T-helper 2 cell (primary cell): ENCODE measurements at regions not wholly inside any gene's neighbourhood (a gene's known extent, or its start where the extent isn't known, plus 50 kb on each side); places are given as distances from the start of the nearest gene placed in this dataset.

Experiments used
- DNase-seq, 5 experiments: peaks; one replicate each; pipeline versions ENCODE4 v3.0.0 to v3.0.0-alpha.2; 2012 to 2022

DNA sequence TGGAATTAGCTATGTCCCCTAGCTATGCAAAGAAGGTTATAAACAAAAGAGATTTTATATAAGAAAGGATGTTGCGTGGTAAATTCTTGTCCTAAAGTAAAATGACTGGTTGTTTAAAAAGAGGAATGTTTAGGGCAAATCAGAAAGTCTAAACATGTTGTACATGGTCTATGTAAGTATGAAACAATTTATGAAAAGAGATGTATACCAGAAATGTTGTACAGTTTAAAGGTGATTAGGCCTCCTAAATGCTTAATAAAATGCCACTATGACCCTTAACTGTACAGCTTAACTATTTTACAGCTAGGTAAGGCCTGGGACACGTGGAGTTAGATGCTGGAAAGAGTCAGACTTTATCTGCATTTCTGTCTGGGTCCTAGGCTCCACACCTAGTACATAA is 775.9 kb upstream of the KLHL1 start:
- no peak for DNase-seq

DNA sequence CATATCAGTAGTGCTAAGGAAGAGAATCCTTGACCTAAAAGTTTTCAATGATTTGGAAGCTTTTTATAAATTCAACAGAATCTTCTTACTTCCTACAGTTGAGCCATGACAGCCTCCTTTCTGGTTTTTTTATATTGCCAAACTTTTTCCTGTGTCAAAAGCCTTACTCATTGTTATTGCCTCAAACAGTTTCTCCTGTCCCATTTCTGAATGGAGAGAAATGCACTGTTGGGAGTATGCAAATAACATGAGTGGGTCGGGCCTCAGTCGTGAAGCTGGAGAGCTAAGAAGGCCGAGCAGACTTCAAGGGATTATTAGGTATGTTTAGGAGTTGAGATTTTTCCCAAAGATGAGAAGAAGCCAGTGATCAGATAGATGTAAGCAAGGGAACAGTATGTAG is 766.4 kb upstream of the KLHL1 start:
- DNase-seq = no peak

DNA sequence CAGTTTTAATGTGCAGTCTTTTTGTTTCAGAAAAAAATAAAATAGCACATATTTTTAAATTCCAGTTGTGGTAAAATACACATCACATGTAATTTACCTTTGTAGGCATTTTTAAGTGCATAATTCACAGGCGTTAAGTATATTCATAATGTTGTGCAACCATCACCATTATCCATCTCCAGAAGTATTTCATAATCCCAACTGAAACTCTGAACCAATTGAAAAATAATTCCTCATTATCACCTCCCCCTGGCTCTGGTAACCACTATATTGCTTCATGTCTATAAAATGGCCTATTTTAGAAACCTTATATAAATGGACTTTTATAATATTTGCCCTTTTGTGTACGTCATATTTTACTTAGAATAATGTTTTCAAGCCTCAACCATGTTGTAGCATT is 756.5 kb upstream of the KLHL1 start:
- no peak for DNase-seq

DNA sequence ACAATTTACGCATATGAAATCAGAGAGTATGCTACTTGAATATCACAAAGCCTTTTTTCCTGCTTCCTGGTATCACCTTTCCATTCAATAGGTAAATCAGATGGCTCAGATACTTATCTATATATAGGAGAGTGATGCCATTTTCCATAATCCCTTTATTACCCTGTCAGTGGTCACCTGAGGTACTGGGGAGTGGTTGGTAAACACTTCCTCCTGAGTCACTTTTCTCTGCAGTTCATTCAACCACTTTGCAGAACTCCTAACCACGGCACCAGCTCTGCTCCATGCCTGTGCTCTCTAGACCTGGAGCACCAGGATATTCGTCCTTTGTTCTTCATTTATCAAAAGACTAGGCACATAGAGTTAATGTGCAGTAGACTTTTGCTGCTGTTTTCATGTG is 748.5 kb upstream of the KLHL1 start:
- DNase-seq = no peak

DNA sequence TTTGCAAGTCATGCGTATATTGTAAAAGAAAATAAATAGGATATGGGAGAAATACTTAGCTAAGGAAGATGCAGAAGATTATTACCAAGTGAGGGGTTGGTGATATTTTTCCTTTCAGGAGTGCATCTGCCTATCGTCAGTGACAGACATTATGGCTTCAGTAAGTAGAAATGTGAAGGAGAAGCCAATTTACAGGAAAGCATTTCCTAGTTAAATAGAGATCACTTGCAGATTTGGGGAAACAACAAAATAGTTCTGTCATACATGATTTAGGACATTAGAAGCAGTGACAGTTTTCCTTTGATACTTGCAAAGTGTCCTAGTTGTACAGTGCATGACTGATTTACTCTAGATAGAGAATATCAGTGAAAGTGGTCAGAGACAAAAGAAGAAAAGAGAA is 747.8 kb upstream of the KLHL1 start:
- no peak for DNase-seq

DNA sequence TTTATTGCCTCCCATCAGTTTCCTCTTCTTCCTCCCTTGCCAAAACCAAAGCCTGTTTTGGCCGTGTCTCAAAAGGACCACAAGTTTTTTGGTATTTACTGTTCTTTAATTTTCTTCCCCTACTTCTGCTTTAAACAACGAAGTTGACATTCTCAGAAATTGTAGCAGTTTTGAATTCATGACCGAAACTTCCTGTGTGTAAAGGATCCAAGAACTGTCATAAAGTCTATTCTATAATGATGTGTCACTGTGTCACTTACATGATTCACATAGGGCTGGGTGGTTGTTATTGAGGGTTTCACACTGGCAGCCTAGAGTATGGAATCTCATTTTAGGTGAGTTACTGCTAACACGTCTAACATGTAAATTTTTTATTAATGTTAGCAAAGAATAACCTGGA is 741.0 kb upstream of the KLHL1 start:
- peak in 1 of 5 experiments; percentile 8 for DNase-seq

DNA sequence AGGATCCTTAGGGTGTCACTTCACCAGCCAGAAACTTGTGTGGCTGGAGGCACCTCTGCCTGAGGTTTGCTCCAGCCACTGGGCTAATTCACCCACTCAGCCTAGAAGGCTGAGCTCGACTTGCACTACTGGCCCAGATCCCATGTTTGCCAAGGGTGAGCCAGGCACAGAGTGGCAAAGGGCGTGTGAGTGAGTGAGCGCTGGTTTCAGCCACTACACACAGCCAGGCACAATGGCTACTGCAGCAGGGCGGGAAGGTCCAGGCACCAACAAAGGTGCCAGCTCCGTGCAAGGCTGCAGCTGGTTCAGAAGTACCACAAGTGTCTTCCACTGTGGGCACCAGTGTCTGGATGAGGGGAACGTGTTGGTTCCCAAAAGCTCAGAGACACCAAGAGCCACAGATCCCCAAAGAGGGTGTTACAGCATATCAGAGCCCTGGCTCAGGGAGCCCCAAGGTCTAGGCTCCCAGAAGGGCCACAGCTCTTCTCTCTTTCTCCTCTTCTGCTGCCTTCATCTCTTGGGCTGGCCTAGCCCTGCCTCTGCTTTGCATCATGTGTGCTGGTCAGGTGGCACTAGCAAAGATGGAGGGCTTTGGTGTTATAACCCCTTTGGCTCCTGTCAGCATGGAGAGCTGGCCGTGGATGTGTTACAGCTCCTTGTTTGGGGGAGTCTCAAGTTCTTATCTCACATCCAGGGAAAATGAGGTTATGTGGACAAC is 736.3 kb upstream of the KLHL1 start:
- no peak for DNase-seq

DNA sequence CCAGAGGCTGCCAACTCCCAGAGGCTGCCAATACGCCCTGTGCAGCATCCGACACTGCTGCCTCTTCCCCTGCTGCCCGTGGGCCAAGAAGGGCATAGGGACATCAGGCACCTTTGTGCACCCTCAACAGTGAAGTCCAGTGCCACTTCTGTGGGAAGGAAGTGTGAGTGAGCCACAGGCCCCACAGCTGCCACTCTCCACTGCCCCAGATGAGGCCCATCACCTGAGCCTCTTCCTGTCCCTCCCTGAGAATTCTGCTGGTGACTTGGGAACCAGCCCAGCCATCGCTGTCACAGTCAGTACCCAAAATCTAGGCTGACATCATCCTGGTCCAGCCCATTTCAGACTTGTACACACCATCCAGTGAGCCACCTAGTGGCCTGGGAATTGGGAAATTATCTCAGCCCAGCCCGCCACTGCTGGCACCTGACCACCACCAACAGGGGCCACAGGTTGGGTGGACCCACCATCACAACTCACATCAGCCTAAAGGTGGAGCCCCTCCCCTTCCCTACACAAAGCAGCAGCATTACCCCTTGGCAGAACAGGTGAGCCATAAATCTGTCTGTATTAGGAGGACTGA is 733.9 kb upstream of the KLHL1 start:
- no peak for DNase-seq

DNA sequence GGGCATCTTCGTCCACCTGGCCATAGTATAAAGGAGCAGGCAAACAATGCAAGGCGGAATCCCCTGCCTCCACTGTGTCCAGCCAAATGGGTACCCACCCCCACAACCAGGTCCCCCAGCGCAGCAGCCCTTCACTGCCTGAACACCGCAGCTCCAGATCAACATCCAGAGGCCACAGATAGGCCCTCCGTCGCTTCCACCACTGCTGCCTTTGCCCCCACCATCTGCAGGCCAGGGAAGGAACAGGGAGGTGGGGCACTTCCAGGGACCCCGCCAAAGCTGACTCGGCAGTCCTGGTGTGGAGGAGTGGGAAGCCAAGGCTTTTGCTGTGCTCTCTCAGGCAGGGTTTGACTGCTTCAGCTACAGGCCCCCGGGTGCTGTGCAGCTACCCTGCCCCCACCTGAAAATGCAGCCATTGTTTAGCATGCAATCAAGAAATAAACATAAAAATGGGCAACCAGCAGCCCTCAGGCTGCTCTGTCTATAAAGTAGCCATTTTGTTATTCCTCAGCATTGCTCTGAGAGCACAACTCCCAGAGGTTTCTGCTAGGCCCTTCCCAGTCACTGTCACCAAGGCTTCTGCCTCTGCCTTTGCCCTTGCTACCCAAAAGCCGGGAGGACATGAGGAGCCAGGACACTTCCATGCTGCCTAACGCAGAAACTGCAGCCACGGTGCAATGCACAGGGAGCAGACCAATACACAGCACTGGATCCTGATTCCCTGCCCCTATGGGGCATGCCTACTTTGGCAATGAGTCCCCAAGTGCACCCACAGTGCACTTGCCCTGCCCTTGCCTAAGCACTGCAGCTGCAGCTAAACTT is 733.2 kb upstream of the KLHL1 start:
- DNase-seq = no peak

DNA sequence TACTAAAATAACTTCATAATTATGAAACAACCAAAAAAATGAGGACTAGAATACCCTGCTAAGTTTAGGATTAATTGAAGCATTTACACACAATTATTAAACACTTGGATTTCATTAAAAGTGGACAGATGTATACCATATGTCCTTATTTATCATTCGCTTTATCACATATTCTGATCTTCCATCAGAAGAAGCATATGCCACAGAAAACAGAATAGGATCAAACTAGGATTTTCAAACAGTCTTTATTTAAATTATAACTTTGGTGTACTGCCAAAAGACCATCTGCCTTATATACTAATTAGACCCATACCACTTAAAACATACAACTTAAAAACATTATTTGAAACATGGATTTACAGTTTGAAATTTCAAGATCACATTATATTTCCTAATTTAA is 727.1 kb upstream of the KLHL1 start:
- DNase-seq = no peak

DNA sequence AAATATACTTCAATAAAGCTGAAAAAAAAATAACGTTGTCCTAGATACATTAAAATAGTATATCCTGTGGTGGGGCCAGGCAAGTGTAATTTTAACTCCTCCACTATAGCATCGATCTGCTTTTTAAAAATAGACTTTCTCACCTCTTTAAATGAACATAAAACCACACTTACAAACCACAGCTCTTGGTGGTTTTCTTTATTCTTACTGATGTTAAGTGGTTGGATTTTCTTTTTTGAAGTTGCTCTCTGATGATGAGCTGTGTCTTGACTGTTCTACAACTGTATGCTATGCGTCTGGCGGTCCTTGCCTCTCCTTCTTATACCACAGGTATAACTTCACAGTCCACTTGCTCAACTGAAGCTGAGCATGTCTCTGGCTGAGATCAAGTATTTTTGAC is 721.5 kb upstream of the KLHL1 start:
- DNase-seq = peak in 1 of 5 experiments; percentile 22

DNA sequence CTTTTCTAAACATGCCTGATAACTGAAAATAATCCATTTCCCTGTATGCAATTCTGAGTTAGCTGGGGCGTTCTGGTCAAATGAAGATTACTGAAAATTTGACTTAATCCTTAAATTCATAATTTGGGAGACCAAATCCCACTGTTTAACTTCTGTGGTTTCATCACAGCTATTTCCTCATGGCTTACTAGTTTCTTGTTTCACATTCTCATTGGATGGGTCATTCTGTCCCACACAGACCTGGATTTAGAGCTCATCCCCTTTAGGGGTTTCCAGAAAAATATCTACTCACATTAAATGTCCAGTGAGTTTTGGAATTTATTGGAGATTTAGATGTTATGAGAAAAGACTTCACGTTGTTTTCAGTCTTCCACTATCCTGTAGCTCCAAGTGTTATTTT is 709.3 kb upstream of the KLHL1 start:
- DNase-seq = no peak

DNA sequence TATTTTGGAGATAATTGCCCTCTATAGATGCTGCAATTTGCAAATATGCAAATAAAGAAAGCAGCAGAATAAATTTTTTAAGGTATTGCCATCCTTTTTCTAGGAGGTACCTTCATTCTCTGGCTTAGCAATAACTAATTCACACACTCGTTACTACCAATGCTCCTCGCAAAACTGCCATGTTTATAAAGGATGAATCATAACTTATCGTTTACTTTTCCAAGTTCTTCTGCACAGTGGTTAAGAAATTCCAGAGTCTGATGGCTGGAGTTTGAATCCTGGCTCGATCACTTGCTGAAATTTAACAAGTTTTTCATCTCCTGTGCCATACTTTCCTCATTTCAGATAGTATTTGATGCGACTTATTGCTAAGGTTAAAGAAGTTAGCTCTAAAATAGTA is 708.6 kb upstream of the KLHL1 start:
- DNase-seq = no peak

DNA sequence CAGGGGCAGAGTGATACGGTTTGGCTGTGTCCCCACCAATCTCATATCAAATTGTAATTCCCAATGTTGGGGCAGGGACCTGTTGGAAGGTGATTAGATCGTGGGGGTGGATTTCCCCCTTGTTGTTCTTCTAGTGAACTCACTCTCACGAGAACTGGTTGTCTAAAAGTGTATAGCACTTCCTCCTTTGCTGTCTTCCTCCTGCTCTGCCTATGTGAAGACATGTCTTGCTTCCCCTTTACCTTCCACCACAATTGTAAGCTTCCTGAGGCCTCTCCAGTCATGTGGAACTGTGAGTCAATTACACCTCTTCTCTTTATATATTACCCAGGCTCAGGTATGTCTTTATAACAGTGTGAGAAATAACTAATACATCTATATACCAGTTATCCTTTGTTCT is 706.4 kb upstream of the KLHL1 start:
- DNase-seq = no peak

DNA sequence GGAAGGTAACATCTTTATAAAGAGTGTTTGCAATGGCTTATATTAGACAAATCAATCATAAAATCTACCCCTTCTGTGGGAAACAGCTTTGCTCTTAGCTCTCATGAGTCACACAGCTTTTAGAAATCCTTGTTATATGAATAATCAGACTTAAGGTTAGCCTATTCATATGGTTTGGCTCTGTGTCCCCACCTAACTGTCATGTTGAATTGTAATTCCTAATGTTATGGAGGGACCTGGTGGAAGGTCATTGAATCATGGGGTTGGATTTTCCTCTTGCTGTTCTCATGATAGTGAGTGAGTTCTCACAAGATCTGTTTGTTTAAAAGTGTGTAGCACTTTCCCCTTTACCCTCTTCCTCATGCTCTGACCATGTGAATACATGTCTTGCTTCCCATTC is 704.2 kb upstream of the KLHL1 start:
- no peak for DNase-seq

DNA sequence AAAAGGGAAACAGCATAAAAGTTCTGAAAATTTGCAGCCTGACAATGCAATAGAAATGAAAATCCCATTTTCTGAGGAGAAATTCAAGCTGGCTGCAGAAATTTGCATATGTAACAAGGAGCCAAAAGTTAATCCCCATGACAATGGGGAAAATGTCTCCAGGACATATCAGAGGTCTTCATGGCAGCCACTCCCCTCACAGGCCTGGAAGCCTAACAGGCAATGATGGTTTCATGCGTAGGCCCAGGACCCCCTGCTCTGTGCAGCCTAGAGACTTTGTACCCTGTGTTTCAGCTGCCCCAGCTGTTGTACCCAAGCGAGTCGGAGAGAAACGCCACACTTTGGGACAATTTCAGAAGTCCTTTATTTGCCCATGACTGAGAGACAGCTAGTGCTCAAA is 701.3 kb upstream of the KLHL1 start:
- no peak for DNase-seq

DNA sequence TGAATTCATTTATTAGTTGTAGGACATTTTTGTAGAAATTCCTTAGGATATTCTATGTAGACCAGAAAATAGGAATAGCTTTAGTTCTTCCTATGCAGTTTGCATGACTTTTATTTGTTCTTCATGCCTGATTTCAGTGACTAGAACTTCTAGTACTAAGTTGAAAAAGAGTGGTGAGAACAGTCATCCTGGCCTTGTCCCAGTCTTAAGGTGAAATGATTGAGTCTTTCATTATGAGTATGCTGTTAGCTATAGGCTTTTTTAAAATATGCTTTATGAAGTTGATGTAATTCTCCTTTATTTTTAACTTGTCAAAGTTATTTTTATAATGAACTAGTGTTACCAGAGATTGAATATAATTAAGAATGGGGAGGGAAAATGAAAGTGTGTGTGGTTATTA is 690.1 kb upstream of the KLHL1 start:
- DNase-seq = peak in 1 of 5 experiments; percentile 1

DNA sequence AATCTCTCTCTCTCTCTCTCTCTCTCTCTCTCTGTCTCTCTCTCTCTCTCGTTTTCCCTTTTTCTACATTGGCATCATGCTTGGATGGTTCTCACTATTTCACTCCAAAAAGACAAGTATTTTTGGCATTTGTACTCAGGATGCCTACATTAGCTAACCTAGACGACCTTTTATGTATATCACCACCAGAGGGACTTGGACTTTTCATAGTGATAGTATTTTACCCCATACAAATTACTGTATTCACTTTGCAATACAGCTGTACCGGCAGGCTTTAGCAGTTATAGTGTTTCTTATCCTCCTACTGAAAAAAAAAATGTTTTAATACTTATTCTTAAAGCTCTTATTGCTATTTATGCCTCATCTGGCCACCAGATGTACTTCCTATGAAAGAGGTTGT is 687.2 kb upstream of the KLHL1 start:
- DNase-seq = no peak

DNA sequence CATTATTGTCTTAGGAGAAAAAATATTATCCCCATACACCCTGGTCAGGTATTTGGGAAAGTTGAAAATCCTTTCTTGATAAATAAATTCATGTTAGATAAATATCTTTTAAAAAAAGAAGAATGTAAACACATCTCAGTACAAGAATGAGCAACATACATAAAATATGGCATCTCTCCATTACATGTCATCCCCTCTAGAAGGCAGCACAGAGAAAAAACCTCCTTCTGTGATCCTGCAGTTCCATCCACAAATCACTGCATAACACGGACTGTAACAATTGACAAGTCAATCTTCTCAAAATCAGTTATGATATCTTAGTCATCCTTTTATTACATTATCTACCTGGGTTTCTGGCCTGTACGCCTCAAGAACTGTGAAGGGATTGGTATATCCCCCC is 683.9 kb upstream of the KLHL1 start:
- DNase-seq = no peak

DNA sequence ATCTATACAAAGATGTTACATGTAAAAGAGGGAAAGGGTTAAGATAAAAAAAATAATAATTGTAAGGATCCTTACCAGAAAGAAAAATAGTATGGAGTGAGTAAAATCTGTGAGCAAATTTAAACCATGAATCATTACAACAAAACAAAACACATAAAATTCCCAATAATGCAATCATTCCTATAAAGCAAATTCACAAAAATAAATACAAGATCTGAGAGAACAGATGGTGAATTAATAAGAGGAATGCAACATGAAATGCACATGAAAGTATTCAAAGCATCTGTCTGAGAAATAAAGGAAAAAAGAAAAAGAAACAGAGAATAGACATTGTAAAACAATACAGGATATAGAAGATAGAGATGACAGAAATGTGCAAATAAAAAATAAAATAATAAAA is 681.5 kb upstream of the KLHL1 start:
- no peak for DNase-seq

DNA sequence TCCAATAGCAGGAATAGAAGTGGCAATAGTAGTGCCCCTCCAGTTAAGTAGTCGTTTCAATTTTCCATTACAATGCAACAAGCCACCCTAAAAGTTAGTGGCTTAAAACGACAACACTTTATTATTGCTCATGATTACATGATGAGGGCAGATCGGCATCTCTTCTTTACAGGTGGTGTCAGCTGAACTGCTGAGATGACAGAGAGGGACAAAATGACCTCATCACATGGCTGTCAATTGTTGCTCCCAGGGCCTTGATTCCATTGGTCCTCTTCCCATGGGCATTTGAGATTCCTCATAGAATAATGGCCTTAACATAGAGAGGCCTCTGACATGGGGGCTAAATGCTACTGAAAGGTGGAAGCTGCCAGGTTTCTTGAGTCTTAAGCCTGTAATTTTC is 679.8 kb upstream of the KLHL1 start:
- no peak for DNase-seq

DNA sequence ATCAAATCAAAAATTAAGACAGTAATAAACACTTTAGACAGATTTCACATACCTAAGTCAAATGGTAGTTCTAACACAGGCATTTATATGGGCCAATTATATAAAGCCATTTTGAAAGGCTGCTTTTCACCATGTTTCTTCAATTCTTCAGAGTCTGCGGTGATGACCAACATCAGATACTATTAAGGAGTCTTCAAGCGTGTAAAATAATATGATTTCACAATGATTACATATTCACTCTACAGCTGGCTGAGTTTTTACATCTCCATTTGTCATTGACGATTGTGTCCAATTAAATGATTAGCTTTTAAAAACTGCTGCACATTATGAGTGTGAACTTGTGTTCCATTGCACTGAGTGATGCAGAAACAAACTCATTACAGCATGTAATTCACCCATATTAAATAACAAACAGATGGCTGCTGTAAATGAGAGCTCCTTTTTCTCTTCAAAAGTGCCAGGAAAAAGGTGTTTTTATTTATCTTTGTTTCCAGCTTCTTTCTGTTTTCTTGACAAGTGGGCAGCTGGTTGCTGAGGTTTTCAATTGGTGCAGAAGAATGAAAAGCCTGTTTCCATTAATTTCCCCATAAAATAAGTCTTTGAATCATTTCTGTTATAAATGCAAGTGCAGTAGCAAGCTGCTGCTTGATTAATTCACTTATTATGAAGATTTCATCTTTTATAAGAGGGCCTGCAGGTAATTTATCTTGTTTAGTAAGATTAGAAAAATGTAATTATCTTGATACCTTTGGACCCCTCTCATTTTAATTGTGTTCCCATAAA is 676.1 kb upstream of the KLHL1 start:
- no peak for DNase-seq

DNA sequence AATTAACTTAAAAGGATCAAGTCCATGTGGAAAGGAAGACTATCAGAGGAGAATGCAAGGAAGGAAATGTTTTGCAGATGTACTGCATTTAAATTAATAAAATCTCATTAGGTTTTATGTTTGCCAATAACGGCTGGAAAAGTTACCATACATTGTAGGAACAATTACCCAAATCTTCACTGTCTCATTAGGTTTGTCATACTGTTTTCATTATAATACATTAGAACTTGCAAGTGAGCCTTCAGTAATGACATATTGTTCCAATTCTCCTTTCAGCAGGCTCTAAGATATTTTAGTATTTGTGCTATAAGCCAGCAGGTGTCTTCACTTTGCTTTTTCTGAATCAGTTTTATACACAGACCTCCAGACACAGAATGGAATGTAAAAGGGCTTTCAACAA is 661.6 kb upstream of the KLHL1 start:
- no peak for DNase-seq
